HG02981 (cell line): ENCODE measurements at regions not wholly inside any gene's neighbourhood (a gene's known extent, or its start where the extent isn't known, plus 50 kb on each side); places are given as distances from the start of the nearest gene placed in this dataset.

Experiments
- ATAC-seq: cut with Tn5 transposase; IDR thresholded peaks from one replicate; pipeline ENCODE4 v1.9.1; 2021; ENCODE audit warnings: mild to moderate bottlenecking, moderate library complexity; ENCODE audit not compliant: unreplicated experiment

DNA sequence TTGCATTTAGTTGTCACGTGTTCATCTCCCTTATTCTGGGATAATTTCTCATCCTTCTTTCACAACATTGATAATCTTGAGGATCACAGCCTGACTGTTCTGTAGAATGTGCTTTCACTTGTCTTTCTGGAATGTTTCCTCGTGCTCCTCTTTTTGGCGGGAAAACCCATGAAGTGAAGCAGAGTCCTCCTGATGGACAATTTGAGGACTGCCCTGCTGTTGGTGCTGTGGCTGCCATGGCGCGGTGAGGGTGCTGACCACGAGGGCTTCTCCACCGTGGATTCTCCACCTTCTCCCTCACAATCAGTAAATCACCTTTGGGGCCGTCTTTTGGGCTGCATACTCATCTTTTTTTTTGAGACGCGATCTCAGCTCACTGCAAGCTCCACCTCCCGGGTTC is 946.9 kb downstream of the BRD1 start:
- no peak for ATAC-seq

DNA sequence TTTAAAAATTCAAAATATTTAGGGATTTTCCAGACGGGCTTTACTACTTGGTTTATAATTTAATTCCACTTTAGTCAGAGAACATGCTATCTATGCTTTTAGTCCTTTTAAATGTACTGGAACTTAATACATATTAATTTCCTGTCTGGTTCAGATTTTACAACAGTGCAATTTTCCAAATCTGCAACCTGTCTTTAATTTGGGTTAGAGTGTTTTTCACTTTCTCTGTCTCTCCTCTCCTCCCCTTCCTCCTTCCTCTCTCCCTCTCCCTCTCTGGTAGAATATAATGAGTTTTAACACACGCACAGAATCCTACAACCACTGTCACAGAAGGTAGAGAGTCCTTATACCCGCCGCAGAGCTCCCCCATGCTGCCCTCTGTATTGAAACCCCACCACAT is 950.7 kb downstream of the BRD1 start:
- ATAC-seq: no peak

DNA sequence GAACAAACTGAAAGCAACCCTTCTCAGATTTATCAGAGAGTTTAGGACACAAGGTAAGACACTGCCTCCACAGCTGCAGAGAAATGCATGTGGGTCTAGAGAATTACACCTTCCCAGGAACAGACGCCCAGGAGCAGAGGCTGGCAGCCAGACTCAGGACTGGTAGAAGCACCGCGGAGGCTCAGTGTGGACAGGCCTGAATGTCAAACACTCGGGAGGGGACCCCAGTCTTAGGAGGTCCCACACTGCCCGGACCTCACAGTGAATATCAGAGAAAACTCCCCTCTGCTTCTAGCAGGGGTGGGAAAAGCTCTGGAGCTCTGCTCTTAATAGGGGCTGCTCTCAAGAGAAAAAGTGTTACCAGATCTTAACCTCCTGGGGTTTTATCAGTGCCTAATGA is 952.7 kb downstream of the BRD1 start:
- no peak for ATAC-seq

DNA sequence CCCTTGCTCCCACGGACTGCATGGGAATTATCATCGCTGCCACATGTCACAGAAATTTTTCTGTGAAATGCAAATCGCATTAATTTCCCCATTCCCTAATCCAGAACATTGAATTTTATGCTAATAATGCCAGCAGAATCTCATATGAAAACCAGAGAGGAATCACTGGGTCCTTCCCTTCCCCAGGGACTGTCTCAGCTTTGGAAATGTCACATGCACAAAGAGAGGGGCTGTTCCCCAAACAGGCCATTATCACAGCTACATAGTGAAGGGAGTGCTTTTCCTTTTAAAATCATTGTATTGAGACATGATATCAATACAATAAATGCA is 954.5 kb downstream of the BRD1 start:
- ATAC-seq: no peak

DNA sequence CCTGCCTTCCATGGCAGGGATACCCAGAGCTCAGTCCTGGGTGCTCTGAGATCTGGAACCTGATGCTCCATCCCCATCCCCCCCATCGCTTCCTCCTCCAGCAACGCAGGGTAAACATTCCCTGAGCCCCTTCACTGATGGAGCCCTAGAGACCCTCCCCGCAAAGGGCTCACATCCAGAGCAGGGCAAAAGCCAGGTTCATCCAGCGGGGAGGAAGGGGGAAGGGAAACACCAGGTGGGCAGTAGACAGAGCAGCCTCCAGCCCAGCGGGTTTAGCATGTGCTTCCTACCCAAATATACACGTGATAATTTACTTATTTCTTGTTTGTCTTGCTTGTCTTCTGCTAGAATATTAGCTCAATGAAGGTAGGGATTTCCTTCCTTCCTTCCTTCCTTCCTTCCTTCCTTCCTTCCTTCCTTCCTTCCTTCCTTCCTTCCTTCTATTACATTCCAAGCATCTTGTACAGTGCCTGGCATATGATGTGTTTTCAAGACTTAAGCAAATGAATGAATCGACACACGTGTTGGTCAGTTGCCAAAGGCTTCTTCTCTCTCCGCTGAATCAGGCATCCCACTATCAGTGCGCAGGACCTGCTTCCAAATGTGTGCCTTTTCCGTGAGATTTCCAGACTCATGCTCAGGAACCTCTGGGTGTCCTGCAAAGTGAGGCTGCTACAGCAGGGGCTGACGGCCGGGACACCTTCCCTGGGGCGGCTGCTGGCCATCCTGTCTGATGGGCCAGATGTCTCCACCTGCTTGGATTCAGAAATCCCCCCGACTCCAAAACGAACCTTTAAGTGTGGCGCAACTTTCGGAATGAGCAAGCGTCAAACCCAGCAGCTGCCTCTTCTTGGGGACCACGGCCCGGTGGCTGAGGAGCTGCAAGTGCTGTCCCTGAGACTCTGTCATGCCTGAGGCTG is 955.1 kb downstream of the BRD1 start:
- no peak for ATAC-seq

DNA sequence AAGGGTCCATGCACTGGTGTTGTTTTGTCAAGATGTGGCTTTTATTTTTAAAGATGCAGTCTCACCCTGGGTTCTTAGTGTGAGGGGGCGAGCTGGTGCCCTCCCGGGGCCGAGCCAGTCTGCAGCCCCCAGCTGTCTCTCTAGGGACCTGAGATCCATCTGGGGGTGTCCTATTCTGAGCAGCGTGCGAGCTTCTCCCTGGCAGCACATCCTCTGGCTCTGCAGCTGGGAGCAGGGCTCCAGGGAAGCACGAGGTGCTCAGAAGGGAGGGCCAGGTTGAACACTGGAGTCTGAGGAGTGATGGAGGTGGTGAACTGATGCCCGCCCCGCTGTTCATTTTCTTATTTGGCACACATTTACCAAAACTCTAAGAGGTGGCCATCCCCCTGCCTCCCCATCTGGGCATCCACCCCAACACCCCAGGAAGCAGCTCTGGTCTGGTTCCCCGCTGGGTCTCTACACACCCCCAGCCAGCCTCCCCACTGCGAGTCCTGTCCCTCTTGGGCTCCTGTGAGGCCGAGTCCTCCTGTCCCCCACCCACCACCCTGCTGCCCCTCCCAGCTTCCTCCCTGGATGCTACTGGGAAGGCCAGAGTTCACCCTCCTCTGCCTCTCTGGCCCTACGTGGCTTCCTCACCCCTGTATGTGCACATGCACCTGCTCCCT is 956.4 kb downstream of the BRD1 start:
- ATAC-seq: no peak

DNA sequence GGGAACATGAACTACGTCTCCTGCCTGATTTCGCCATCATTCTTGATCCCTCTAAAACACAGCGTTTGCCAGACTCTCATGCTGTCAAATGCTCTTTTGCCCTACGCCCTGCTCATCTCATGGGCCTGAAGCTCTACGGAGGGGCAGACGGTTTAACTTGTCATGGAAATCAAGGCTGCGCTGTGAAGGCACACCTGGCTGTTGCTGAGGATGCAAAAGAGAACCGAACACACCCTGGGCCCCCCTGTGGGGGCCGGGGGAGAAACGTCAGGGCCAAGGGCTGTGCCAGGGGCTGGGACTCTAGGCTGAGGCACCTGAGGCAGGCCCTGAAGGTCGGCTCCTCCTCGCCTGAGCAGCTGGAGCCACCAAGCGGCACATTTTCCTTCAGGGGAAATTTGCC is 957.2 kb downstream of the BRD1 start:
- no peak for ATAC-seq

DNA sequence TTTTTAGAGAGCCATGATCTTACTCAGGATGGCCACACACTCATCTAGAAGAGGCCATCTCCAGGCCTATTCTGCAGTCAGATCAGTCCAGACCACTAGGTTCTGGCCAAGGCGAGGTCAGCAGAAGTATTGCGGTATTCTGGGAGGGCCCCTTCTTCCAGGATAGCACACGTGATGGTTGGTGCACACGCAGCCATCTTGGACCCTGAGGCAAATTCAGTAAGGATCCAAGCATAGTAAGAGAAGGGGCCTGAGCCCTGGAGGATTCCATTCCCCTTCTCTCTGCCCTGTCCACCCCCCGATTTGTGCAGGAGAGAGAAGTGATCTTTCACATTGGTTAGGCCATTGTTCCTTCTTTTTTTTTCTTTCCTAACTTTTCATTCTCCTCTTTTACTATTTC is 957.9 kb downstream of the BRD1 start:
- ATAC-seq: no peak

DNA sequence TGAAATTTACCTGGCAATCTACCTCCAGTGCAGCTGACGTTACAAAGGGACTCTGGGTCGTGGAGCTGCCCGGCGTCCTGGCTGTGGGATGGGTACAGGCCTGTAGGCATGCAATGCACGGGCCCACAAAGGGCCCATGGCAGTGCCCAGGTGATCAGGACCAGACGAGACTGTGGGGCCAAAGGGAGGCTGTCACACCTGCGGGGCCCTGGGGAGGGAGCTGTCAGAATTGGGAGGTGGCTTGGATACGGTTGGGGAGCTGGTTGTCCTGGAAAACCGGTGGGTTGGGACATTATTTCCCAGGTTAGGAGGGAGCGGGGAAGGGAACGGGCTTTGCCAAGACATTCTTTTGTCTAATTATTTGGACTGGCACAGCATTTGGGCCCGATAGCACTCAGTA is 958.5 kb downstream of the BRD1 start:
- no peak for ATAC-seq

DNA sequence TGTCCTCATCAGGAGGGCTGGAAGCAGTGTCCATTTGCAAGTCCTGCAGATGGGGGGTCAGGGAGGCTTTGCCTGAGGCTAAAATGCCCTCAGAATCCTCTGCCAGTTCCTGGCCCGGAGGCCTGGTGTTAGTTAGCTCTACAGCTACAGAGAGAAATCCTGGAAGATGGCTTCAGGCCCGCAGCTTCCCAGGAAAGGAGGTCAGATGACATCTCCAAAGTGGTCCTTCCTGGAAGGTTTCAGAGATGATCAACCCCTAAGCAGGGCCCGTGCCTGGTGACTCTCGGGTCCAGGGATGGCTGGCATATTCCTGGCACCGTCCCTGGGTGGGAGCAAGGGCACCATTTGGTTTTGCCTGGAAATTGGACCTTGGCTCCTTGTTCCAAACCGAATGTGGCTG is 959.1 kb downstream of the BRD1 start:
- ATAC-seq: no peak

DNA sequence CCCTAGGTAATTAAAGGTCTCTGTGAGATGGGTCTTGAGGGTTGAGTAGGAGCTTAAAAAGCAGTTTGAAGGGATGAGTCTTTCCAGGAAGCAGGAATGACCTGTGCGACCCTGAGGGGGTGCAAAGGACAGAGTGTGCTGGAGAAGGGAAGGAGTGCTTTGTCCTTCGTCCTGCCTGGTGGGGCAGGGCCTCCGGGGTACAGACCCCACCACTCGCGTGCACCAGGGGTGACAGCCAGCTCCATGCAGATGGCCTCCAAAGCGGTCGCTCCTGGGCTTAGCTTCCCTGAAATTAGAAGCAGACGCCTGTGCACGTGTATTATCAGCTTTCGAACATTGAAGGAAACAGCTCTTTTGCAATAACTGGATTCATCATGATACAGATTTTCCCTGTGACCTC is 959.8 kb downstream of the BRD1 start:
- ATAC-seq: no peak

DNA sequence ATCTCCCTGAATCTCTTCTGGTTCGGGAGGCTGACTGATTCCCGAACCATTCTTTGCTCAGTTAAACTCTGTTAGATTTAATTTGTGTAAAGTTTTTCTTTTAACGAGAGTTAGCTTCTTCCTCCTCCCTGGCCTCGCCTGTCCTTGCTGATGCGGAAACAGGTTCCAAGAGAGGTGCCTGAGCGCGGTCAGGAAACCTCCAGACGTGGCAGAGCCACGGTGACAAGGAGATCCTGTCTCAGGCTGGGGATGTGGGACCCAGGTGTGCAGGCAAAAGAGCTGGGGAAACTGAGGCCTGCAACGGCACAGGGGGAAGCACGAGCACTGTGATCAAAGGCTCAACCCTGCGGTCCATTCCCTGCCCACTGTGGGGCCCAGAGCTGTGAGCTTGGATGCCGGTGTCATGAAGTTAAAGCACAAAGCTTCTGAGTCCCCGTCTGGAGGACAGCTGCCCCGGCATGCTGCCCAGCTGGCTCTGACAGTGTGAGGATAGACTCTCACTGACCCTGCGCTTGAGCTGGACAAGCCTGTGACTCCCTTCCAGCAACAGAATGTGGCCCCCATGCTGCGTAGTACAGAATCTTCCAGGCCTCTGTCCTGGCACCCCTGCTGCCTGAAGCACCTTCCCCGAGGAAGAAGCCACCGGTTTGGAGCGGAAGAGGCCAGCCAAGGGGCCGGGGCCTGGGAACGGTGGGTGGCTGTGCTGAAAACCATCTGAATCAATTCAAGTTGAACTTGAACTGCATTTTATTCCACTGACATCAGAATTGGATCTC is 960.6 kb downstream of the BRD1 start:
- ATAC-seq: no peak

DNA sequence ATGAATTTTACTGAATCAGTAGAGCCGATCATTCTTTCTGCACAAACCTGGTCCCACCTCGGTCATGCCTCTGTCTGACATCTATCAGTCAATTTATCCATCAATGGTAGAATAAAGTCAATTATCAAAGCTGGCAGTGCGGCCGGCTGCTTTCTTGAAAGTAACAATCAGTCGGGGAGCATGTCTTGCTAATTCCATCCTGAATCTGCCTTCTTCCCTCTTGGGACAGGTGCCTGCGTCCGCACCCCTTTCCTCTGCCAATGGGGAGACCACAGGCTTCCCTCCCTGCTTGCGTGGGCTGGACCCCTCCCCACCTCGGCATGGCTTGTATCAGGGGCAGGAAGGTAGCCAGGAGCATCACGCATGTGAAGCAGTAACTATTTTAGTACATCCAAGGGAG is 962.9 kb downstream of the BRD1 start:
- no peak for ATAC-seq

DNA sequence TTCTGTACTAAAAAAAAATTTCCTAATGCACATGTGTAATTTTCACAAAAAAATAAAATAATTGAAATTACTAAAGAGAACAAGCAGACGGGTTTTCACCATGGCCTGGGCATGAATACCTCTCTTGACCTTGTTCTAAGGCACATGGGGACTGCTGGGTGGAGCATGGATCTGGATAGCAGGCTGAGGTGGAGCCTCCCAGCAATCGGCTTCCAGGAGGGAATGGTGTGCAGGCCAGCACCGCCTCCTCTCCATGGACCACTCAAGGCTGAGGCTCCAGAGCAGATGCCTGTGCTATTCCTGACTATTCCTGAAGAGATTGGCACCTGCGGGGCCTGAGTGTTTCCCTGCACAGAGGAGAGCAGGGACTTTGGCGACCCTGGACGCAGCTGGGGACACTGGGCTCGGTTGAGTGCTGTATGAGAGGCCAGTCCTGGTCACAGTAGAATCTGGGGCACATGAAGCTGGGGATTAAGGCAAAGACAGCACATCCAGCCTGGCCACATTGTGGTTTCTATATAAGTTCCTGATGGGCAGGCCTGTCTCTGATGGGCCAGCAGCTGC is 963.6 kb downstream of the BRD1 start:
- ATAC-seq: no peak

DNA sequence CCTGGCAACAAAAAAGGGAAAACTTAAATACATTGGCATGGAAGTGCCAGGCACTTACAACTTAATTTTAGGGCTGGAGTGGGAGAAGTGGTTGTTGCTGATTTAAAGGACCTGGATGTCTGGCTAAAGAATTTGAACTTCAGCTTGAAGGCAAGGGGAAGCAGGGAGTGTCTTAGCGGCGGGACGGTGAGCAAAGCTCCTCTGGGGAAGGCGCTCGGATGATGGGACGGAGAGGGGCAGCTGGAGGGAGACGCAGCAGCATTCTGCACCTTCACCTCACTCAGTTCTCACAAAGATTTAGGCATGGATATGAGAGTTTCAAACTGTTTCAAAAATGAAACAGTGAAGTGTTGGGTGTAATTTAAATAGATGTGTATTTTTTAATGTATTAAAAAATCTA is 967.1 kb downstream of the BRD1 start:
- ATAC-seq: no peak

DNA sequence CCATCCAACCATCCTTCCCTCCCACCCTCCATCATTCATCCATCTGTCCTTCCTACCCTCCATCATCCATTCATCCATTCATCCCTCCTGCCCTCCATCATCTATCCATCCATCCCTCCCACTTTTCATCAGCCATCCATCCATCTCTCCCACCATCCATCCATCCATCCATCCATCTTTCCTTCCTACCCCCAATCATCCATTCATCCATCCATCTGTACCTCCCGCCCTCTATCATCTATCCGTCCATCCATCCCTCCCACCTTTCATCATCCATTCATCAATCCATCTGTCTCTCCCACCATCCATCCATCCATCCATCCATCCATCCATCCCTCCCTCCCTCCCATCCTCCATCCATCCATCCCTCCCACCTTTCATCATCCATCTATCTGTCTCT is 968.8 kb downstream of the BRD1 start:
- no peak for ATAC-seq

DNA sequence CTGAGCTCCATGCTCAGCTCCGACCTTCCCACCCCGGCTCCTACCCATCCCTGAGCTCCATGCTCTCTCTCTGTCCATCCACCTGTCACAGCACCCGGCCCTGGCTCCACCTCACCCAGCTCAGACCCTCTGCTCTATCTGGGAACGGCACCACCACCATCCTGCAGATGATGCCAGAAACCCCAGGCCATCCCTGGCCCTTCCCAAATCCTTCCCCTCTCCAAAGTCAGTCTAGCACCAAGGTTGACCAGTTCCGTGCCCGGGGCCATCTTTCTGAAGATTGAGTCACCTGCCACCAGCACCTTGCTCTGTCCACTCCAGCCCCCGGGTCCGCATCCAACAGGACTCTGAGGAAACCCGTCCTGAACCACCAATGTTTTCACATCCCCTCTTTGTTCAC is 969.6 kb downstream of the BRD1 start:
- ATAC-seq: no peak

DNA sequence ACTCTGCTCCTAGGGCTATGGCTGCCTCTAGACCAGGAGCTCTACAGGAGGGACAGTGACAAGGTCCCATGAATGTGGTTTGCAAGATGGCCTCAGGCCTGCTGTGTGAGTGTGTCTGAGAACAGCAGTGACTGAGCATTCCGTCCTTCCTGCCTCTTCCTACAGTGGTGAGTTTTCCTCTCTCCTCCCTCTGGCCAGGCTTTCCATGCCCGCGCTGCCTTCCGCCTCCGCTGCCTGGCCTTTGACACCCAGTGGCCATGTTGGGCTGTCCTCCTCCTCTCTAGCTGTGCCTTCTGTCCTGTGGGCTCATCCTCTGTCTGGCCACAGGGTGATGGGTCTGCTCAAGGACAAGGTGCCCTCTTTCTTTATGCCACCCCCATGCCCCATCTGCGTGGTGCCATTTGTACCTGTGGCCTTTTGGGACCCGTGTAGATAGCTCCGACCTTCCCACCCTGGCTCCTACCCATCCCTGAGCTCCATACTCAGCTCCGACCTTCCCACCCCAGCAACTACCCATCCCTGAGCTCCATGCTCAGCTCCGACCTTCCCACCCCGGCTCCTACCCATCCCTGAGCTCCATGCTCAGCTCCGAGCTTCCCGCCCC is 970.4 kb downstream of the BRD1 start:
- no peak for ATAC-seq

DNA sequence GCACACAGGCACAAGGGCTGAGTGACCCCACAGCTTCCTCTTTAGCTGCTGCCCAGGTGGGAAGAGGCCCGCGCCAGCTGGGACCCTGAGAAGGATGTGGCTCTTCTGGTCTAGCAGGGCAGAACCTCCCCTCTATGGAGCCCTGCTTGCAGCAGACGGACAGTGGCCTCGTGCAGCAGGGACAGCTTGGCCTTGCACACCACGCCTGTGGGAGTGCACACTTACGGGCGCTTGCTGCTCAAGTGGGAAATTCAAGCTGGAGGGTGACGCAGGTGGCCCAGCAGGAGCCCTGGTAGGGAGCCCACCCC is 971.4 kb downstream of the BRD1 start:
- ATAC-seq: no peak

DNA sequence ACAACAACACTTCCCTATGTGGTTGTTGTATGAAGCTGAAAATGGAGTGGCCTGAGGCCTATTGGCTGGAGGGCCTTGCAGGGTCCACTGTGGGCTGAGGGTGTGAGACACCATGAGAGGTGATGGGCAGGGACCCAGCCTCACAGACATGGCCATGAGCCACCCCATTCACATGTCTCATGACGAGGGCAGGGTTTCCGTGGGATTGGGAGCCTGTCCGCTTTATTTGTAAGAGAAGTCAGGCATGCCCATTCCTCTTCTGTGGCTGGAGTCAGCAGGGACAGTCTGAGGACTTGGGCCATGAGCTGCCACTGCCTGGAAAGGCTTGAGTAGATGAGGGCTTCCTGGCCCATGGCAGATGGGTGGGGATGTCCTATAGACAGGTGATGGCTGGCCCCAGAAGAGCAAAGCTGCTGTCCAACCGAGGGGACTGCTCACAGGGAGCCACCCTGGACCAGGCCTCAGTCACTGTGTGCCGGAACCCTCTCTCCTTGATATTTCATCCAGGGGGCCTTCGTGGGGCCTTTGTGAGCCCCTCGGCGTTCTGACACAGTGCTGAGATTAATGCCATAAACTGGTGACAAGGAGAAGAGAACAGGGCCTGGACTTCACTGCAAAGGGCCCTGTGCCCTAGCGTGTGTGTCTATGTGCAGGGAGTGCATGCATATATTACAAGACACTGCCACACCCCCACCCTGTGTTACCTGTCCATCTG is 971.9 kb downstream of the BRD1 start:
- ATAC-seq: no peak

DNA sequence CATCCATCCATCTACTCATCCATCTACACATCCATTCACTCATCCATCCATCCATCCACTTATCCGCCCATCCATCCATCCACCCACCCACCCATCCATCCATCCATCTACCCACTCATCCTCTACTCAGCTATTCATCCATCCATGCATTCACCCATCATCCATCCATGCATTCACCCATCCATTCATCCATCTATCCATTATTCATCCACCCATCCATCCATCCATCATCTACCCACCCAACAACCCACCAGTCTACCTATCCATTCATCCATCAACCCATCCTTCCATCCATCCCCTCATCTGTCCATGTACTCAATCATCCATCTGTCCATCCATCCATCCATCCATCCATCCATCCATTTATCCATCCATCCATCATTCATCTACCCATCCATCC is 972.7 kb downstream of the BRD1 start:
- ATAC-seq: no peak
